HL-60 (cell line): ENCODE measurements at regions not wholly inside any gene's neighbourhood (a gene's known extent, or its start where the extent isn't known, plus 50 kb on each side); places are given as distances from the start of the nearest gene placed in this dataset.

Experiments used
- DNase-seq, 2 experiments: peaks; one replicate each; pipeline ENCODE4 v3.0.0-alpha.2; 2010 to 2020; ENCODE audit warnings: low read depth in 1 of 2, low spot score in 1 of 2
- H3K27ac ChIP-seq: fragments of 250-450 bp; sonication (Bioruptor Pico); replicated peaks from 2 replicates; pipeline ENCODE4 v1.5.1; 2020; ENCODE audit warnings: mild to moderate bottlenecking, moderate library complexity
- H3K27me3 ChIP-seq: fragments of 250-450 bp; sonication (Bioruptor Pico); 2 replicates; pipeline ENCODE4 v1.5.1; 2021; ENCODE audit warnings: mild to moderate bottlenecking, moderate library complexity; ENCODE audit not compliant: insufficient read depth, poor library complexity, severe bottlenecking
- H3K4me3 ChIP-seq: replicated peaks from 2 replicates; pipeline ENCODE4 v1.5.1; 2011; ENCODE audit warnings: mild to moderate bottlenecking, control low read depth, low read length; ENCODE audit not compliant: insufficient read depth
- CTCF ChIP-seq: IDR thresholded peaks from one replicate; pipeline ENCODE4 v1.5.1; 2011; ENCODE audit warnings: low read length, control low read depth, inconsistent platforms; ENCODE audit not compliant: insufficient read depth
- GABPA ChIP-seq: IDR thresholded peaks from 2 replicates; pipeline ENCODE4 v1.6.1; 2012; ENCODE audit warnings: low read depth
- POLR2AphosphoS5 ChIP-seq: IDR thresholded peaks from 2 replicates; pipeline ENCODE4 v1.6.1; 2012; ENCODE audit warnings: low read depth
- REST ChIP-seq: IDR thresholded peaks from 2 replicates; pipeline ENCODE4 v1.6.1; 2012; ENCODE audit warnings: low read depth; ENCODE audit not compliant: insufficient replicate concordance
- SPI1 ChIP-seq: IDR thresholded peaks from 2 replicates; pipeline ENCODE4 v1.6.1; 2012; ENCODE audit warnings: low read depth, mild to moderate bottlenecking, borderline replicate concordance

GRCh38 chr10:63005246-63005645, 127.9 kb upstream of the NRBF2 start:
- Histone ChIP-seq H3K27me3 (peaks cover 2% of the 10 kb centered on the region), H3K4me3 (no peak overlapping the region), H3K27ac (no peak overlapping the region)
- TF ChIP-seq GABPA (no peak), SPI1 (no peak), REST (no peak), CTCF (no peak)
- no peak for DNase-seq

- no peak for DNase-seq
- H3K4me3 ChIP-seq = no peak overlapping the region
- H3K27ac ChIP-seq = no peak overlapping the region
- peaks cover 2% of the 10 kb centered on the region for H3K27me3 ChIP-seq
- TF ChIP-seq REST (no peak), CTCF (no peak), SPI1 (no peak), POLR2AphosphoS5 (no peak), GABPA (no peak)
These were observed 129.2 kb upstream of the NRBF2 start for GRCh38 chr10:63003816-63004453.

- H3K4me3 ChIP-seq = no peak overlapping the region
- no peak for DNase-seq
- H3K27ac ChIP-seq = no peak overlapping the region
- no peak for TF ChIP-seq POLR2AphosphoS5
- no peak for TF ChIP-seq SPI1
- no peak for TF ChIP-seq GABPA
- TF ChIP-seq REST = no peak
- TF ChIP-seq CTCF = no peak
- no peaks in the 10 kb centered on the region for H3K27me3 ChIP-seq
These were observed 136.2 kb upstream of the NRBF2 start for GRCh38 chr10:62996925-62997324.
